Astrocyte of the hippocampus (primary cell): ENCODE measurements at regions not wholly inside any gene's neighbourhood (a gene's known extent, or its start where the extent isn't known, plus 50 kb on each side); places are given as distances from the start of the nearest gene placed in this dataset.

ENCODE experiments used
- DNase-seq: peaks from one replicate; pipeline ENCODE4 v3.0.0; 2011; ENCODE audit warnings: low read depth, low spot score

DNA sequence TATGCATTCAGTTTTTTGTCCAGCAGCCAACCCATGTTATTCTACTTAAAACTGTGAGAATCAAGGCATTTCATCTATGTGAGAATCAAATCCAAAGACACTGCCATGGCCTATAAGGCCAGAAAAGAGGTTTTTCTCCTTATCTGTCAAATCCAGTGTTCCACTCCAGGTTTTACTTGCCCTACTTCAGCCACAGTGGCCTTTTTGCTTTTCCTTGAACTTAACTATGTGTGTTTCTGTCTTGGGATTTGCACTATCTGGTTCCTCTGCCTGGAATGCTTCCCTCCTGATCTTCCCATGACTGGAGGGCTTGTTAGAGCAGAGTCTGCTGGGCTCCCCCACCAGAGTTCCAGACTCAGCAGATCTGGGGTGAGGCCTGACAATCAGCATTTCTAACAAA lies 113.1 kb upstream of the DOK5 start:
- no peak for DNase-seq

DNA sequence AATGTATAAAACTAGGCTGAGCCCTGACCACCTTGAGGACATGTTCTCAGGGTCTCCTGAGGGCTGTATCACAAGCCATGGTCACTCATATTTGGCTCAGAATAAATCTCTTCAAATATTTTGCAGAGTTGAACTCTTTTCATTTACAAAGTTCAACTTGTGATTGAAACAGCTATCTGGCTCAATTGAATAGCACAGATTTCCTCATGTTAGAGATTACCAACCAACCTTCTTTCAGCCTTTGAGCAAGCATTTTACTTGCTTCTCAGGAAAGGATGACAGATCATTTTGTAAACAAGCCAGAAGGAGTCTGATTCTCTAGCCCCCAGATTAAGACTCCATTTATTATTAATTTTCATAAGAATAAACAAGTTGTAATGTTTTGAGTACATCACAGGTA lies 111.0 kb upstream of the DOK5 start:
- no peak for DNase-seq

DNA sequence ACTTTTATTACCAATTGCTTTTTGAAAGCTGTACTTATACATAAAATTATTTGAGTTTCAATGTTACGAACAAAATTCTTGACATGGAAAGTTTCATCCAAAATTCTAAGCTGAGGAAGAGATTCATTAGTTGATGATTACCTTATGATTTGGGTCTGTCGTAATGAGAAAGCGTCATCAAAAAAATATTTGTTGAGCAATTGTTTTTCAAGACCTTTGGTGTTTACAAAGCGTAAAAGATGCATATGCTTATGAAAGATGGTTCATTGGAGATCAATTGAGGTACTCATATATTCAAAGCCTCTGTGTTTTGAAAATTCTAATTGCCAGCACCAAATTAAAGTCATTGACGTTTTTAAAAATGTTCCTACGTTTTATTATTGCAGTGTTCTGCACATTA lies 110.5 kb upstream of the DOK5 start:
- no peak for DNase-seq

DNA sequence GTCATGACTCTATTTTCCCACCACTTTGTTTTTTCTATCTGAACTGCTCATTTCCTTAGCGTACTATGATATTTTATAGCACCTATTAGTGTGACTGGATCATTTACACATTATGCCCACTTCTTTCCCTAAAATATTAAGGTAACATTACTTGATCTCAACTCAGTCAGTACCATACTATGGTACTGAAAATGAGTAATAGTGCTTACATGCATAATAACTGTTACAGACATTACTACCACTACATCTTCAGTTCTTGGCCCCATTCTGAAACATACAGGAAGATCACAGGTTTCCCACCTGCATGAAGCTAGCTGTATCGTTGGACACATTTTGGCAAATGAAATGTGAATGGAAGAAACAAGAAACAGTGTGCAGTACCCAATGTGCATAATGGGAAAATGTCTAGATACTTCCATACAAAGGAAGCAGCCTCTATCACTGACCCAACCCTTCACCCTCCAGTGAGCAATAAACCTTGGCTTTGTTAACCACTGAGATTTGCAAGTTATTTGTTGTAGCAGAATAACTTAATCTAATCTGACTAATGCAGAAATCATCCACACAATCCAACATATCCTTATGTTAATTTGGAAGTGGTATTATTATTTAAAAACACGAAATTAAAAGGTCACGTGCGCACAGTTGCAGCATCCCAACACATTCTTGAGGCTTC lies 108.6 kb upstream of the DOK5 start:
- DNase-seq, result peak; percentile 68

DNA sequence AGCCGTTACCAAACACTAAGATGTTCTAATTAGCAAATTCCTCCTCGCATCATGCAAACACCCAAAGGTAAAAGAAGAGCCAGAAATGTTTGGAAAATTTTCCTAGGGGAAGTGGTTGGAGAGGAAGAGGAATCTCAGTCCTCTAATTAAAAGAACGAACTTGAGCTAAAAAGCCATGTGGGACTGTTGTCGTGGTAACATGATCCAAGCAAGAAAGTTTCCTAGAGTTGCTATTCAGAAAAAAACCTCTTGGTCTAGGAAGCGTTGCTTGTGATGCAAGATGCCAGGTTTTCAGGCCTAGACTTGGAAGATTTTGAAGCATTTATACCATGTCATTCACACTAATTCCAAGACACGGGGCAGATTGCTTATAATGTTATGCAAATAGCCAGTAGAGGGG lies 106.8 kb upstream of the DOK5 start:
- peak; percentile 24 for DNase-seq

DNA sequence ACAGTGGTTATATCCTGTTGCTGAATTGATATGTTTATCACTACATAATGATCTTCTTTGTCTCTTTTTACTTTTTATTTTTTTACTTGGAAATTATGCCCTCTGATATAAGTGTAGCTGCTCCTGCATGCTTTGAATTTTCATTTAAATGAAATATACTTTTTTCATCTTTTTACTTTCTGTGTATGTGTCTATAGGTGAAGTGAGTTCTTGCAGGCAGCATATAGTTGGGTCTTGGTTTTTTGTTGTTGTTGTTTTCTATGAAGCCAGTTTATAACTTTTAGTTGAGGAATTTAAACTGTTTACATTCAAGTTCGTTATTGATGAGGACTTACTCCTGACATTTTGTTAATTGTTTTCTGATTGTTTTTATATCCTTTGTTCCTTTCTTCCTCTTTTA lies 103.1 kb upstream of the DOK5 start:
- DNase-seq, result no peak

DNA sequence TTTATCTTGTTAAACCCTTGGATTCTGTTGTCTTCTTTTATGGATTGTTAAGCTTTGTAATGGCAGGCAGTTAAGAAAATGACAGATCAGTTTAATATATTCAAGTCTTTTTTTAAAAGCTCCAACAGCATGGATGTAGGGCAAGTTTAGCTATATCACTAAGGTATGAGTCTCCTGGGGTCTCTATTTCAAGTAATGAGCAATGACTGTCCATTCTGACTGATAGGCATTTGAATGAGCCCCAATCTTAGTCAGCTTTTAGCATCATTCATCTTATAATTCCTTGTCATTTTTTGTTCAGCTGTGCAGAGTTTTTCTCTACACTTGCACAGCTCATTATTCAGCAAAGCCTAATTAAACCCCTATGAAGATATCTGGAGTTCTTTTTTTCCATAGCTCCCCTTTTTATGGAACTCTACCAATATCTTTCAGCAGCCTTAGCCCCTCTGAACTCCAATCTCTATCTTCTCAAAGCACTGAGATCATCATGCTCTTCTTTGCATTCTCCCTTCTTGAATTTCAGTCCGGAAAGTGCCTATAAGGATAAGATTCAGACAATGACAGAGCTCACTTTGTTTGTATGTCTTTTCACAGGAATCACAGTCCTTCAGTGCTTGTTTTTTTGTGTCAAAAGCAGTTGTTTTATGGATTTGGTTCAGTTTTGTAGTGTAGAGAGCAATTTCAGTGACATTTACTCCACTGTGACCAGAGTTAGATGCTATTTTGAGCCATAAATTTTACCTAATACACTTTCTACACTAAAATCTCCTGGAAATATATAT lies 97.2 kb upstream of the DOK5 start:
- DNase-seq, result no peak

DNA sequence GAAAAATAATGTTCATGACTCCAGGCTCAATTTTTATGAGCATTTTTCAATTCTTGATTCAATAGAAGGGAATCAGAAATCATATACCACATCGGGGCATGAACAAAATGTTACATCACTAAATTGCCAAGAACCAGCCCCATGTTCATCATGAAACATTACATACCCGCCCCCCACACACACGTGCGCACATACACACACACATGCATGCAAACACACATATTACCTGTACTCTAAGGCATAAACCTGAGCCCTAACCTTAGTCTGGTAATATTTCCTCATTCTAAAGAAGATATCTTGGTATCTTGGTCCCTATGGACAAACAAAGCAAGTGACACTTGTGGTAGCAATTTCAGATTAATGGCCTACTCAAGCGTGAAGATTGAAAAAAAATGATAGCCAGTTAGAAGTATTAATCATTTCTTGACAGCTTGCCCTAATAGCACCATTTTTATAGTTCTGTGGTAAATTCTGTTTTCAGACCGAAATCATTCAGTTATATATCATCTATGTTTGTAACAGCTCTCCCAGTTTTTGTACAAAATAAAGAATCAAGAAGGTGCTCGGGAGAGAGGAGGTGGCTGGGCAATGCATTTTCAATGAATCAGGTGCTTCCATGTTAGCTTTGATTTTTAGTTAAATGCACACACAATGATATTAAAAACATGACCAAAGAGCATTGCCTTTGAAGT lies 95.4 kb upstream of the DOK5 start:
- no peak for DNase-seq

DNA sequence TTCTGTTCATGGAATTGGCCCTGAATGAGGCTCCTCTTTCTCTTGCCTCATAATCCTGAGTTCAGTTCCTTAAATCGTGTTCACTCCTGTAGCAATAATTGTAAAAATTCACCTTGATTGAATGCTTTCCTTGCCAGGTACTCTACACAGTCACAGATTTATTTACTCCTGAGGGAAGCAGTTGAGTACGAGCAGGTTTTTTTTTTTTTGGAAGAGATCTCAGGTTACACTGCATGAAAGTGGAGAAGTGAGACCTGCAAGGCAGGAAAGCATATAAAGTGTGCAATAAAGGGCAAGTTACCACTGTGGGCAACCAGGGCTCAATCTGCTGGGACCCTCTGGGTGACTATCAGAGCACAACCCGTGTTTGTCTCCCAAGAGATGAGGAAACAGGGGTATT lies 93.0 kb upstream of the DOK5 start:
- DNase-seq, result no peak

DNA sequence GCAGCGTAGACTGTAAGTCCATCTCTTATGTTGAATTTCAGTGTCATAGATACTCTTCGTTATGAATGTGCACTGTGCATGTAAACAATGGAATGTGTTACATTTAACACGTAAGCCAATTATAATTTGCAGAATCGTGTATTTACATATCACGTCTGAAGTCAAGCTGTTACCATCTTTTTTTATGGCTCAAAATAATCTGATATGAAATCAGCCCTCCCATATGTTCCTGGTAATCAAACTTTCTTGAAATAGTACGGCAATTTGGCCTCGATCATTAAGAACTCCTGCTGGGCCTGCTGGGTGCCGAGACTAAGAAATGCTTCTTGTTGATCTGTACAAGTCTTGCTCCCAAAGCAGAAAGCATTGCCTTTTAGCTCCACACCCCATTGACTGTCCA lies 89.6 kb upstream of the DOK5 start:
- no peak for DNase-seq

DNA sequence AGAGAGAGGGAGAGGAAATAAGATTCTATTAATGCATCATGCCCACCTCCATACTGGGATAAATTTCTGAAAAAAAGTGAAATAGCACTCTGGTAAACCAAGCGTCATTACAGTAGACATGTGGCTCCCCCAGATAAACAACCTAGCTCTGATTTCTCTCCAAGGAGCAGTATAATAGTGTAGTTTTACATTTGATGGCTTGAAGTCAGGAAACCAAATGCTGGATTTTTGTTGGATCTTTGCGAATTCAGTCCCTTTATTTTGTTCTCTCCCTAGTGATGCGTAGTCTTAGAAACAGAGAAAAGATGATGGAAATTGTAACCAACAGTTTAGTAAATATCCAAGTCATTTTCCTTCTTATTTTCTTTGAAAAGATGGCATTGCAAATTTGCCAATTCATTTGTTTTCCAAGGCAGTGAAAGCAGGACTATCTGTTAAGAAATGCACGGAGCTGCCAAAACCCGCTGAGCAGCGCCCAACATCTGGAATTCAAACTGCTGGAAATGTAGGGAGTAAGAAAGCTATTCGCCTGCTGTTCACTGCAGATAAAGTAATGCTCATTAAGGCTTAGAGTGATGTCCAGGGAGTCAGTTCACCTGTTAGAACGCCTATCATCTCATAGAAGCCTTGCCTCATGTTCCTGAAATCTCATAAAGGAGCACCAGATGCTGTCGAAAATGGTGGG lies 85.7 kb upstream of the DOK5 start:
- no peak for DNase-seq

DNA sequence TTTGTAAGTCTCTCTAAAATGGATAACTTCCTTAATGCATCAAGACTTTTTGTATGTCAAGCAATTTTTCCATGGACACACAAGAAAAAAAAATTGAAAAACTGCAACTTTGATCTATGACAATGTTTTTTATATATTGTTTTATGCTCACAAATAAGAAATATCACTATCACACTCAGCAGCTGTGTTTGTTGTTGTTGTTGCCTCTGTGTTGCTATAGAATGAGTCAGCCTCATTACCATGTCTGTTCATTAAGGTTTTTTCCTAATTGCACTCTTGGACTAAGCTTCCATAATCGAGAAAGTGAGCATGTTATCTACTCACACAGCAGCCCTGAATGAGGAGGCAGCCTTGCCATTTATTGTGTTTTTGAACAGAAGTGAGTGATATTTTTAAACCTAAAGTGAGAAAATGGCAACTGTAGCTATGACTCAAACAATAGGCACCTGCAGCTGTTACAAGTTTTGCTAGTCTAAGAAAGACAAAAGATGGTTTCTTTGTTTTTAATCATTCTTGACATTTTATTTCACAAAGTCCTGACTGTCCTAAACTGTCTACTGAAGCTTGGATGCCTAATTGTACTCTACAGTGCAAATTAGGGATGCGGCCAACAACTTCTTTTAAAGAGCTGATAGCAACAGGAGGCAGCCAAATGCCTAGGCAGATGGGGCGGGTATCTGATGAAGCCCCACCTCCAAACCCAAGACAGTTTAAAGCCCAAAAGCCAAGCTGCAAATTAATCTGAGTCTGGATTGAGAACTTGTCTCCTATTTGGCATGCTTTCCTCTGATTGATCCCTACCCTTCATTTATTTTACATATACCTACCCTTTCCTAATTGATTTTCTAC lies 77.9 kb upstream of the DOK5 start:
- DNase-seq, result peak; percentile 15

DNA sequence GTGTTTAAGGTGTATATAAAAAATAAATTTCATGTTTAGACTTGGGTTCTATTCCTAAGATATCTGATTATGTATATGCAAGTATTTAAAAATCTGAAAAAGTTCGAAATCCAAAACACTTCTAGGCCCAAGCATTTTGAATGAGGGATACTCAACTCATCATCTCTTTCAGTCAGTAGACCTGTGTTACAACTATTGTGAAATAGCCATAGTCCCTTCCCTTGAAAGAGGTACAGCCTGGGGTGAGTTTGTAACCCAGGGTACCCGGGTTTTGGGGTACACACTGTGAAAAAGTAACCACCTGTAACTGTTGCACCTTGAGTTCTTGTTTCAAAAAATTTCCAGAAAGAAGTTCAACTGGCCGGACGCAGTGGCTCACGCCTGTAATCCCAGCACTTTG lies 76.6 kb upstream of the DOK5 start:
- DNase-seq, result no peak

DNA sequence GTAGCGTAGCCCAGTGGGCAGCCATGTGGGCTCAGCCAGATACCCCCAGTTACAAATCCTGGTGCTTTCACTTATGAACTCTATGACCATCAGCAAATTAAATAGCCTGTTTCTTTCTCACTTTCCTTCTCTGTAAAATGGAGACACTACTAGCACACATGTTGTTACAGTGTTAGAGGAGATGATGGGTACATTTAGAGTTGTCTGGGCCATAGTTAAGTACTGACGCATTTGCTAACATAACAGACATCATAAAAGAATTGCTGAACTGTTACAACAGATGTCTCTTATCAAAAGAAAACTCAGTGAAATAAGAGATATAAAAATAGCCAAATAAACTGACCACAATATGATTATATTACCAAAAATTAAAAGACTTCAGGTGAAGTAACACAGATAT lies 69.9 kb upstream of the DOK5 start:
- no peak for DNase-seq

DNA sequence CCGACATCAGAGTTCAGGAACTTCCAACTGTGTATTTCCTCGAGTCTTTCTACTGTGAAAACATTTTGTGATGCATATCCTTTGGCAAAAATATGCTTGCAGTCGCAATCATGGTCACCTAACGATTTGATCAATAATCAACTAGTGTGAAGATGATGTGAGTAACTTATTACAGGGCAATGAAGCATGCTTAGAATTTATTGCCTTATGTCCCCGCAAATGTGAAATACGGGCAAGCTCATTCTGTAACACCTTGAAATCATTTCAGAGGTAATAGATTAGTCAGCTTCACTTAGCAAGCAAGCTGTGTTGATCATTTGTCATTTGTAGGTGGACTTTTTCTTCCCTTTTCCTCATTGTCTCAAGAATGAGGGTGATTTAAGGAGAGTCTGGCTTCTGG lies 67.9 kb upstream of the DOK5 start:
- no peak for DNase-seq

DNA sequence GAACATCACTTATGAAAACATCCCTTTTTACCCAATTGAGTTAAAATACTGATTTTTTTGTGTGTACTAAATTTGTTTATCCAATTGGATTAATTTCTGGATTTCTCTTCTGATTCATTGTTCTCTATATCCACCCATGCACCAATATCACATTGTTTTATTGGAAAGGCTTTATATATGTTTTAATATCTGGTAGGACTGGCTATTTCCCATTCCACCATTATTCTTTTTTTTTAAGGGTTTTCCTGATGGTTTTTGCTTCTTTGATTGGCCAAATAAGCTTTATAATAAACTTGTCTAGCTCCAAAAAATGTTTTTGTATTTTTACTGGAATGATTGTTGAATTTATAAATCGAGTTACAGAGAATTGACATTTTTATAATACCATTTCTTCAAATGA lies 59.4 kb upstream of the DOK5 start:
- DNase-seq, result no peak

DNA sequence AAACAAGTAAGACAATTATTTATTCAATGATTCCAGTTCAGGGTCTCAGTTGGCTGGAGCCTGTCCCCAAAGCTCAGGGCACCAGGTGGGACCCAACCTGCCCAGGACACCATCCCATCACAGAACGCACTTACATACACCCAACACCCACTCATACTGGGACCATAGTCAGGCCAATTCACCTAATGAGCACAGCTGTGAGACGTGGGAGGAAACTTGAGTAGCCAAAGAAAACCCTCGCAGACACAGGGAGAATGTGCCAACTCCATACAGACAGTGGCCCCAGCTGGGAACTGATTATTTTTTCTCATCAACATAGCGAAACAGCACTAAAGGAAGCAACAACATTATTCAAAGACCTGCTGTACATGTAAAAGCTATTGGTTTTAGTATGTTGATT lies 58.6 kb upstream of the DOK5 start:
- no peak for DNase-seq

DNA sequence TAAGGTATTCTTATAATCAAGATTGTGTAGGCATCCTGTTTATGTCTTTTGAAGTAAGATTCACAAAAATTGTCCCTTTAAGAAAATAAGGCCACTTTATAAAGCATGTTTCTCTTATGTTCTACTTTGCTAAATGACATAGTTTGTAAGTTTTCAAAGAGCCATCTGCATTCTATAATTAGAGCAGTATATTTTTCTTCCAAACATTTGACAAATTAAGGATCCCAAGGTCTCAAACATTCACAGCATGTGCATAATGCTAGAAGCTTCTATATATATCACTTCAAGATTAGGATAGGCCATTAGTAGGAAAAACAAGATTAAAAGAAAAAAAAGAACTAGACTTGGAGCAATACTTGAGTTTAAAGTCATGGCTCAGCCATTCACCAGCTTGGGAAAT lies 55.9 kb upstream of the DOK5 start:
- DNase-seq, result no peak
